ENCODE measurements at regions not wholly inside any gene's neighbourhood (a gene's known extent, or its start where the extent isn't known, plus 50 kb on each side); places are given as distances from the start of the nearest gene placed in this dataset.

DNA sequence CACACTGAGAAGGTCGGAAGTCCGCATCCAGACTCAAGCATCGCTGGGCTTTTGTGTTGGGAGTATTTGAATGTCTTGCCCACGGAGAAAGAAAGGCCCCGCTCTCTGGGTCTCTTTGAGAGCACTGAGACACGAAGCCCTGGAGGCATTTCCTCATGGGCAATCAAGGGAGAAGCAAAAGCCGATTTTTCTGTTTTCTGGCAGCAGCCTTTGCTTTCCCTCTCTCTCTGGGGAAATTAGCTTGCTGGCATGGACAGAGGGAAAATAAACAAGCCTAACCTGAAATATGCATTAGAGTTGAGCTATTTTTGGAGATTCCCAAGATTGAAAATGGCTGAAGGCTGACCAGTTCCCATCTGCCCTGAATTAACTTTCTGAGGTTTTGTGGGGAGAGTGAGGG is 238.7 kb downstream of the HAPSTR1 start:
- Histone ChIP-seq H3K9ac (ENCODE audit: low read depth, low read length, poor library complexity, severe bottlenecking) (no peak overlapping the region), H2AFZ (ENCODE audit: low read length) (no peak overlapping the region), H3K4me1 (ENCODE audit: insufficient read depth, low read length, poor library complexity, severe bottlenecking) (no peaks in the 10 kb centered on the region), H3K9me3 (ENCODE audit: insufficient read depth, low read depth, low read length) (no peaks in the 10 kb centered on the region), H3K79me2 (ENCODE audit: insufficient read depth, low read length) (no peaks in the 10 kb centered on the region), H3K4me2 (ENCODE audit: low read depth, low read length, poor library complexity, severe bottlenecking) (no peak overlapping the region), H3K36me3 (ENCODE audit: insufficient read depth, low read length) (no peaks in the 10 kb centered on the region), H4K20me1 (ENCODE audit: insufficient read depth, low read length, poor library complexity, severe bottlenecking) (no peaks in the 10 kb centered on the region), H3K27me3 (ENCODE audit: insufficient read depth, low read length, poor library complexity, severe bottlenecking) (no peaks in the 10 kb centered on the region), H3F3A (ENCODE audit: low read depth) (no peaks in the 10 kb centered on the region), H3K4me3 (ENCODE audit: low read length, poor library complexity, severe bottlenecking) (no peak overlapping the region), H3K9me2 (replicated peaks; ENCODE audit: low read depth, low read length) (no peaks in the 10 kb centered on the region)
- no peak for TF ChIP-seq EZH2phosphoT487 (IDR thresholded peaks at IDR 0.05; ENCODE audit: borderline replicate concordance)
- no peak for TF ChIP-seq CTCF (conservative IDR thresholded peaks at IDR 0.05; ENCODE audit: low read length)

- H3K9me3 ChIP-seq (ENCODE audit: insufficient read depth, low read depth, low read length), result no peaks in the 10 kb centered on the region
- no peak overlapping the region for H3K4me2 ChIP-seq (ENCODE audit: low read depth, low read length, poor library complexity, severe bottlenecking)
These were observed 240.1 kb downstream of the HAPSTR1 start for GRCh38 chr16:9331503-9331902.

GRCh38 chr16:9332574-9333148 is 241.2 kb downstream of the HAPSTR1 start:
- Histone ChIP-seq H3K9me2 (replicated peaks; ENCODE audit: low read depth, low read length) (no peaks in the 10 kb centered on the region), H4K20me1 (ENCODE audit: insufficient read depth, low read length, poor library complexity, severe bottlenecking) (no peaks in the 10 kb centered on the region), H3K79me2 (ENCODE audit: insufficient read depth, low read length) (no peaks in the 10 kb centered on the region), H3K9ac (ENCODE audit: low read depth, low read length, poor library complexity, severe bottlenecking) (no peak overlapping the region), H3K9me3 (ENCODE audit: insufficient read depth, low read depth, low read length) (no peaks in the 10 kb centered on the region), H3K4me3 (ENCODE audit: low read length, poor library complexity, severe bottlenecking) (no peak overlapping the region), H3K4me2 (ENCODE audit: low read depth, low read length, poor library complexity, severe bottlenecking) (no peak overlapping the region), H3F3A (ENCODE audit: low read depth) (no peaks in the 10 kb centered on the region), H3K36me3 (ENCODE audit: insufficient read depth, low read length) (no peaks in the 10 kb centered on the region), H3K4me1 (ENCODE audit: insufficient read depth, low read length, poor library complexity, severe bottlenecking) (no peaks in the 10 kb centered on the region), H3K27me3 (ENCODE audit: insufficient read depth, low read length, poor library complexity, severe bottlenecking) (no peaks in the 10 kb centered on the region), H2AFZ (ENCODE audit: low read length) (no peak overlapping the region)
- no peak for TF ChIP-seq EZH2phosphoT487 (IDR thresholded peaks at IDR 0.05; ENCODE audit: borderline replicate concordance)
- no peak for TF ChIP-seq CTCF (conservative IDR thresholded peaks at IDR 0.05; ENCODE audit: low read length)

More at GRCh38 chr16:9331503-9331902, 240.1 kb downstream of the HAPSTR1 start:
- H3K27me3 ChIP-seq (ENCODE audit: insufficient read depth, low read length, poor library complexity, severe bottlenecking), result no peaks in the 10 kb centered on the region
- TF ChIP-seq EZH2phosphoT487 (IDR thresholded peaks at IDR 0.05; ENCODE audit: borderline replicate concordance) (no peak), CTCF (conservative IDR thresholded peaks at IDR 0.05; ENCODE audit: low read length) (no peak)
- no peaks in the 10 kb centered on the region for H4K20me1 ChIP-seq (ENCODE audit: insufficient read depth, low read length, poor library complexity, severe bottlenecking)
- H3K4me1 ChIP-seq (ENCODE audit: insufficient read depth, low read length, poor library complexity, severe bottlenecking), result no peaks in the 10 kb centered on the region
- H3F3A ChIP-seq (ENCODE audit: low read depth), result no peaks in the 10 kb centered on the region
- H3K79me2 ChIP-seq (ENCODE audit: insufficient read depth, low read length), result no peaks in the 10 kb centered on the region
- no peak overlapping the region for H3K4me3 ChIP-seq (ENCODE audit: low read length, poor library complexity, severe bottlenecking)
- H3K9ac ChIP-seq (ENCODE audit: low read depth, low read length, poor library complexity, severe bottlenecking), result no peak overlapping the region
- H3K36me3 ChIP-seq (ENCODE audit: insufficient read depth, low read length), result no peaks in the 10 kb centered on the region
- H2AFZ ChIP-seq (ENCODE audit: low read length), result no peak overlapping the region
- no peaks in the 10 kb centered on the region for H3K9me2 ChIP-seq (replicated peaks; ENCODE audit: low read depth, low read length)
